Heart left ventricle (tissue), 16 donors: ENCODE measurements at regions not wholly inside any gene's neighbourhood (a gene's known extent, or its start where the extent isn't known, plus 50 kb on each side); places are given as distances from the start of the nearest gene placed in this dataset.
A peak's percentile ranks its signal among the peaks of the same experiment; 100 is the strongest.
"Not testable (repeated sequence)": the region's sequence is repeated elsewhere in the genome, so short reads cannot be mapped to it uniquely, and the experiment has no call there.

ENCODE experiments used
- ATAC-seq, 4 donors: fragments of 200-7000 bp; cut with Tn5 transposase; one replicate each; pipeline ENCODE4 v1.9.1; 2020 to 2022; ENCODE audit warnings: moderate library complexity in 4 of 4, mild to moderate bottlenecking in 3 of 4, moderate number of reproducible peaks in 1 of 4
- DNase-seq, 5 donors: peaks; one replicate each; pipeline ENCODE4 v3.0.0-alpha.2; 2020
- H3K27ac ChIP-seq, 12 donors: fragments of 200-600 bp; sonication (generic) in 4 of 12; one replicate each; pipeline versions ENCODE4 v1.5.0 to v1.8.0; 2016 to 2022; ENCODE audit warnings: mild to moderate bottlenecking in 2 of 12
- H3K27me3 ChIP-seq, 9 donors: fragments of 200-600 bp; sonication (generic) in 2 of 9; one replicate each; pipeline versions ENCODE4 v1.5.1 to v1.8.0; 2016 to 2022; ENCODE audit warnings: mild to moderate bottlenecking in 3 of 9
- H3K36me3 ChIP-seq, 9 donors: fragments of 200-600 bp; sonication (generic) in 2 of 9; one replicate each; pipeline versions ENCODE4 v1.5.0 to v1.8.0; 2018 to 2022; ENCODE audit warnings: mild to moderate bottlenecking in 2 of 9
- H3K4me1 ChIP-seq, 12 donors: fragments of 200-600 bp; sonication (generic) in 4 of 12; one replicate each; pipeline versions ENCODE4 v1.5.0 to v1.8.0; 2016 to 2022; ENCODE audit warnings: mild to moderate bottlenecking in 3 of 12
- H3K4me3 ChIP-seq, 12 donors: fragments of 200-600 bp; sonication (generic) in 4 of 12; one replicate each; pipeline versions ENCODE4 v1.5.0 to v1.8.0; 2017 to 2022; ENCODE audit warnings: mild to moderate bottlenecking in 9 of 12, moderate library complexity in 4 of 12
- H3K9me3 ChIP-seq, 12 donors: fragments of 200-600 bp; sonication (generic) in 4 of 12; one replicate each; pipeline versions ENCODE4 v1.5.0 to v1.8.0; 2016 to 2022; ENCODE audit warnings: mild to moderate bottlenecking in 1 of 12
- POLR2A ChIP-seq, 2 donors: fragments of 450-650 bp; IDR thresholded peaks; one replicate each; pipeline ENCODE4 v1.6.1; 2017; ENCODE audit warnings: antibody characterized with exemption in 2 of 2, mild to moderate bottlenecking in 2 of 2, moderate library complexity in 2 of 2
- WGBS, 4 donors: extraction: QIAGEN DNeasy Blood & Tissue Kit in 2 of 4; methylation state at CpG; one replicate each; pipeline versions ENCODE4 v1.1.5 to v1.1.7; 2013 to 2018; 5-methylcytosine and 5-hydroxymethylcytosine counted together
- intact Hi-C, 10 donors: fragments of 100-400 bp; cut with DNase I; formaldehyde crosslinking; loops; one replicate each; pipeline versions ENCODE4 v1.11.1 to v1.14.2; 2022
- TF ChIP-seq, protein P1 (sequence below), 12 donors: fragments of 200-600 bp; sonication (generic) in 4 of 12; IDR thresholded peaks; one replicate each; pipeline versions ENCODE4 v1.5.0 to v1.8.0; 2018 to 2022; ENCODE audit warnings: antibody characterized with exemption in 12 of 12, mild to moderate bottlenecking in 5 of 12
- donor health status: ischemic (EF 13 %, LVEDD 7.1; RV severe dilation, severe dysfunction).
- donor health status: healthy with polysubstance abuse.
- donor health status: DM: no; HTN: yes; CAD: no.
- donor health status: DM: no; HTN: no; CAD: no.
- donor health status: ischemic (EF 25% LVEDD 6.9; RV normal size, moderate dysfunction).
- donor health status: ischemic (EF 25% LVEDD 5.7; RV mildly dilated, moderate dysfunction).
- donor health status: healthy.
- donor health status: DM: yes; HTN: yes; CAD: no.
- donor health status: ischemic (EF 35%, LVEDD 5.7; RV mildly dilated, moderate dysfunction).
- donor health status: nonischemic (EF 11% LVEDD 7.7; RV severe dilation, severe dysfunction).
- donor health status: DM: yes; HTN: yes; CAD: no.
- donor health status: PGD.
- donor health status: ischemic (EF 29% LVEDD 5.4; RV normal size, mild dysfunction).
- donor health status: nonischemic (EF 23%, LVEDD 6.1; RV moderate dilation, normal function).

DNA sequence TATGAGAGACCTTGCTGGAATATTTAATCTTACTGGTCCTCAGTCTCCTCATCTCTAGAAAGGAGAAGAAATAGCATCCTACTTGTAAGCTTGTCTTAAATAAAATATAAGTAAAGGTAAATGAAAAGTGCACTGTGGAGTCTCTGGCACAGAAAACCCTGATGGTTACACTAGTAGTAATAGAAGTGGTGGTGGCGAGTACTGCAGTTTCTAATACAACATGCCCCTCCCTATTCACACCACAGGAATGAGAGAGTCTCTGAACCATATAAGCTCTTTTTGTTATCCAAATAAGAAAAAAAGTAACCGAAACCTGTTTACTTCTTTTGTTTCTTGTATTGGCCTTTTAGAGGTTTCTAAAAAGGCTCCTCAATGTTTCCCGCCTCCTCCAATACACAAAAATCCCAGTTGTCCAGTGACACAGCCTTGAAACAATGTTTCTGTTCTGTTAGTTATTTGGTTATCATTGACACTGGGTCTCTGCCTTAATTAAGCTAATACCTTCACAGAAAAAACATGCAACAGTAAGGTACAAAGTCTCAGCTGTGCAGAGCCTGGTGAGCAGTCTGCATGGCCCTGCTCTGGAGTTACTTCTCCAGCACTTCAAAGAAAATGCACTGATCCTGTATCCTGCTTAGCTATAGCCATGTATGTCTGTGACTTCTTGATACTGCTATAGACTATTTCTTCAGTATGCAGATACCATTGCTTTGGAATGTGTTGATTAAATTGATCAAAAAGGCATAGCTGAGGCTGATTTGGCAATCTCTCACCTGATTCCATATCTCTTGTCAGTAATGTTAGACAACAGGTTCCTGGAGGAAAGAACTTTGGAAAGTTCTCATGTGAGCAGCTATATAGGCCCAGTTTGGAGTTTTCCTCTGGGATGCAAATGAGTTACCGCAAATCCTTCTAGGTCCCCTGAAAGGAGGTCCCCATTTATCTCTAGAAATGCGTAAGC lies 315.6 kb upstream of the IL12A start:
- WGBS, 4 donors: 93 to 97% (median 96%) methylated on average over 5 of the region's 5 CpGs
- Histone ChIP-seq H3K27me3 (no peaks in the 10 kb centered on the region), H3K4me3 (no peak overlapping the region), H3K27ac (no peak overlapping the region), H3K9me3 (no peaks in the 10 kb centered on the region), H3K4me1 (peaks cover 0 to 20% (median 7%) of the 10 kb centered on the region in 12 donors), H3K36me3 (no peaks in the 10 kb centered on the region)
- DNase-seq (no peak), ATAC-seq (no peak)
- no peak for TF ChIP-seq POLR2A (IDR thresholded peaks at IDR 0.05)
- TF ChIP-seq, protein P1, sequence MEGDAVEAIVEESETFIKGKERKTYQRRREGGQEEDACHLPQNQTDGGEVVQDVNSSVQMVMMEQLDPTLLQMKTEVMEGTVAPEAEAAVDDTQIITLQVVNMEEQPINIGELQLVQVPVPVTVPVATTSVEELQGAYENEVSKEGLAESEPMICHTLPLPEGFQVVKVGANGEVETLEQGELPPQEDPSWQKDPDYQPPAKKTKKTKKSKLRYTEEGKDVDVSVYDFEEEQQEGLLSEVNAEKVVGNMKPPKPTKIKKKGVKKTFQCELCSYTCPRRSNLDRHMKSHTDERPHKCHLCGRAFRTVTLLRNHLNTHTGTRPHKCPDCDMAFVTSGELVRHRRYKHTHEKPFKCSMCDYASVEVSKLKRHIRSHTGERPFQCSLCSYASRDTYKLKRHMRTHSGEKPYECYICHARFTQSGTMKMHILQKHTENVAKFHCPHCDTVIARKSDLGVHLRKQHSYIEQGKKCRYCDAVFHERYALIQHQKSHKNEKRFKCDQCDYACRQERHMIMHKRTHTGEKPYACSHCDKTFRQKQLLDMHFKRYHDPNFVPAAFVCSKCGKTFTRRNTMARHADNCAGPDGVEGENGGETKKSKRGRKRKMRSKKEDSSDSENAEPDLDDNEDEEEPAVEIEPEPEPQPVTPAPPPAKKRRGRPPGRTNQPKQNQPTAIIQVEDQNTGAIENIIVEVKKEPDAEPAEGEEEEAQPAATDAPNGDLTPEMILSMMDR (IDR thresholded peaks at IDR 0.05): peak in 2 of 12 donors; percentile 14 to 16
- intact Hi-C loops: loop anchor here in 1 of 10 donors (5.0 kb wide), 2 partner anchors 39 to 89 kb away; no protein-coding TSS in a partner anchor

DNA sequence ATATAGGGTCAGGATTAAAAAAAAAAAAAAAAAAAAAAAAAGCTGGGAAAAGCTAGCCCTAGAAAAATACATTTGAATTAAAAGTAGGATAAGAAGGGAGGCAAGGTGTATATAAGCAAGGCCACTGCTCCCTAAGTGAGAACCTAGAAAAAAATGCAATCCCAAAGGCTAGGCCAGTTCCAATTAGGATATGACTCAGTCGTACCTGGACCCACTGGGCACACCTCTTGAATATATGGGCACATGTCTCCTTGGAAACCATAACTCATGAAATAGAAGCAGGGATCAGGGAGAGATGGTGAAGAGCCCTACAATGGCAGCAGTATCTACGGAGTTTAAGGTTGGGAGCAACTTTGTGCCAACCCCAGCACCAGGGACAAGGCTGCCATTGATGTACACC lies 314.1 kb upstream of the IL12A start:
- intact Hi-C loops: loop anchor here in 1 of 10 donors (5.0 kb wide), 2 partner anchors 38 to 88 kb away; no protein-coding TSS in a partner anchor

DNA sequence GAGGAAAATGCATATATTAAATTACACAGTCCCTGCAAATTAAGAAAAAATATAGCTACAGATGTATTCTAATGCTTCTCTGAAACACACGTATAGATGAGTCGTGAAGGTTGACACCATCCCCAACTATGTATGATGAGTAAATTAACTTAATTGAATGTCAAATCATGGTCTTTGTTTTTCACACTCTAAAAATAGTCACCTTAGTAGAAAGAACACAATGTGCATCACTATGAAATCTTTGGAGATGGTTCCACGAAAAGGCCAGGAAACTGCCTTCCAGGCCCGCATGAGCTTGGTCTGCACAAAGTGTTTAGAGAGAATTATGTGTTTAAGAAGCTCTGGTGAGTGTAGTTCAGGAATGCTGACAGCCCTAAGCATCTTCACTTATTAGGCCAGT lies 313.4 kb upstream of the IL12A start:
- no peak overlapping the region for H3K4me3 ChIP-seq
- intact Hi-C loops: no loop called here
- no peaks in the 10 kb centered on the region for H3K9me3 ChIP-seq
- DNase-seq: no peak
- H3K4me1 ChIP-seq: peaks cover 0 to 11% (median 0%) of the 10 kb centered on the region in 12 donors
- WGBS, 4 donors: 50 to 70% (median 58%) methylated on average over 4 of the region's 4 CpGs
- H3K36me3 ChIP-seq: no peaks in the 10 kb centered on the region
- no peaks in the 10 kb centered on the region for H3K27me3 ChIP-seq
- H3K27ac ChIP-seq: peak overlapping the region in 2 of 12 donors; percentile 46 to 70
- TF ChIP-seq POLR2A (IDR thresholded peaks at IDR 0.05): no peak
- TF ChIP-seq, protein P1 (IDR thresholded peaks at IDR 0.05): no peak
- peak; percentile 26 to 64 (median 54) for ATAC-seq

More for the DNA sequence above, 314.1 kb upstream of the IL12A start:
- Histone ChIP-seq H3K27me3 (no peaks in the 10 kb centered on the region), H3K9me3 (no peaks in the 10 kb centered on the region), H3K4me3 (no peak overlapping the region), H3K4me1 (peaks cover 0 to 11% (median 0%) of the 10 kb centered on the region in 12 donors), H3K27ac (peak overlapping the region in 1 of 12 donors; percentile 70), H3K36me3 (no peaks in the 10 kb centered on the region)
- TF ChIP-seq, protein P1 (IDR thresholded peaks at IDR 0.05): no peak
- TF ChIP-seq POLR2A (IDR thresholded peaks at IDR 0.05): no peak
- ATAC-seq (no peak), DNase-seq (no peak)
- 88 to 100% (median 95%) methylated on average over 2 of the region's 2 CpGs for WGBS, 4 donors

DNA sequence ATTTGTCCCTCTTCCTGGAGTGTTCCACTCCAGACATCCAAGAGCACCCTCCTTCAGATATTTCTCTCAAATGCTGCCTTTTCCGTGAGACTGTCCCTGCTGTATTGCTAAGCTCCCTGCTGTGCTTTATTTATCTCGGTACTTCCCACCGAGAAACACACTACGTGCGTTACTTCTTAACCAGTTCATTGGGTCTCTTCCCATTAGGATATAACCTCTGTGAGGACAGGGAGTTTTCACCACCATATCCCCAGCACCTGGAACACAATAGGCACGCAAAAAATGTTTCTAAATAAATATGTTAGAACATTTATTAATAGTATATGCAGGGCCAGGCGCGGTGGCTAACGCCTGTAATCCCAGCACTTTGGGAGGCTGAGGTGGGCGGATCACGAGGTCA lies 308.7 kb upstream of the IL12A start:
- peaks cover 0 to 9% (median 0%) of the 10 kb centered on the region in 12 donors for H3K4me1 ChIP-seq
- TF ChIP-seq, protein P1 (IDR thresholded peaks at IDR 0.05): no peak
- no peak for TF ChIP-seq POLR2A (IDR thresholded peaks at IDR 0.05)
- no peak for DNase-seq
- intact Hi-C loops: no loop called here
- H3K27ac ChIP-seq: no peak overlapping the region
- WGBS, 4 donors: 73 to 83% (median 79%) methylated on average over 11 of the region's 11 CpGs
- no peak for ATAC-seq
- H3K27me3 ChIP-seq: no peaks in the 10 kb centered on the region
- H3K9me3 ChIP-seq: no peaks in the 10 kb centered on the region
- no peak overlapping the region for H3K4me3 ChIP-seq
- H3K36me3 ChIP-seq: no peaks in the 10 kb centered on the region

DNA sequence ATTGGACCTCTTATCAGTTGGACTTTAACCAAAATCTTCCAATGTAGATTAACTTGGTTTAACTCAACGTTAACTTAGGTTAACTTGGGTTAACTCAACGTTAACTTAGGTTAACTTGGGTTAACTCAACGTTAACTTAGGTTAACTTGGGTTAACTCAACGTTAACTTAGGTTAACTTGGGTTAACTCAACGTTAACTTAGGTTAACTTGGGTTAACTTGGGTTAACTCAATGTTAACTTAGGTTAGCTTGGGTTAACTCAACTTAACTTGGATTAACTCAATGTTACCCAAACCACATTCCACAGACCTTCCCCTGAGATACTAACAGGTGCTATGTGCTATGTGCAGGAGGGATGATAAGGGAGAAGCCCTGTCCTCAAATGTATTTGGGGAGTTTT lies 306.9 kb upstream of the IL12A start:
- DNase-seq, H3K27ac ChIP-seq, H3K4me3 ChIP-seq, ATAC-seq, intact Hi-C loops, H3K4me1 ChIP-seq, H3K36me3 ChIP-seq, H3K27me3 ChIP-seq: not testable (repeated sequence)
- WGBS, 4 donors: 75 to 82% (median 78%) methylated on average over 5 of the region's 5 CpGs
- H3K9me3 ChIP-seq: peaks cover 0 to 10% (median 0%) of the 10 kb centered on the region in 12 donors
